ENCODE measurements at regions not wholly inside any gene's neighbourhood (a gene's known extent, or its start where the extent isn't known, plus 50 kb on each side); places are given as distances from the start of the nearest gene placed in this dataset.

DNA sequence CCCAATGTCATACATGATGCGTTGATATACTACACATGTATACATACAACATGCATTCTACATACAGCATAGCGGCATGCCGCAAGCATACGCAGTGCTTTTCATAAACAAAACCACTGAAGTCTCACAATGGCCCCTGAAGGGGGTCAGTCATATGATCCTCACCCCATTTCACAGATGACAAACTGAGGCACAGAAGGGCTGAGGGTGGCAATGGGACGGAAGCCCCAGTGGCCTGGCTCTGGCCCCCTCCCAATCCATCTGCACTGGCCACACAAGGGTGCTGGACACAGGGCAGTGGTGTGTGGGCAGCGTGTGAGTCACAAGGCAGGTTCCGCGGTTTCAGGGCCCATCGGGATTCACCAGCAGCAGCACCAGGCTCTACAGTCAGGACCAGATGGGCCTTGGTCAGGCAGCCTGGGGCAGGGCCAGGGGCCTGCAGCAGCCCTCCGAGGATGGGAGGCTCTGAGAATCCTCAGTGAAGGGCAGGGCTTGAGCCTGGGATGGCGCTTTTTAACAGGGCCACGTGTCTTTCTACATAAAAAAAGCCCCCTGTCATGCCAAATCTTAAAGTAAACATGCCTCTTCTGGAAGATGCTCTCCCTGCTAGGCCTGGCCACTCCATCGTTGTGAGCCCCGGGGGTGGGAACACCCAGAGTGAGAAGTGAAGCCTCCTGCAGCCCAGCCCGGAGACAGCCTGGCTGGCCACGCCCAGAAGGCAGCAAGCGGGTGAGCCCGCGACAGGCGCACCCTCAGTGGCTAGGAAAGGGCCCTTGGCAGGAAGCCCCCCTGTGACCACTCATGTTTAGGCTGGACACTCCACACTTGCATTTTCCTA, 206.5 kb downstream of the CTTN start:
- DNase-seq (ENCODE audit: extremely low read depth in 1 of 2, low read depth in 1 of 2) = no peak

DNA sequence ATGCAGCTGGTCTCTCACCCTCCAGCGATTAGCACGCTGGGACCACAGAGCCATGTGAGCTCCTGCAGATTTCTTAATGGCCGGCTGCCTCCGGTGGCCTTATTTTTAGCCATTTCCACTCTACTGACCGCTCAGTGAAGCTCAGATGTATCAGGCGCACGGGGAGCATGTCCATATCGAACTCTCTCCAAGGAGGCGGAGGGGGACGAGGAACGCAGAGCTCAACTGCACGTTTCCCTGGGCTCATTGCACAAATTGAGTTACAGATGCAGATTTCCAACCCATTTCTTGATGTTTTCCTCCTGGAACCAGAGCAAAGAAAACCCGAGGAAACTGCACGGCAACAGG, 207.1 kb downstream of the CTTN start:
- DNase-seq (ENCODE audit: extremely low read depth in 1 of 2, low read depth in 1 of 2) = no peak

DNA sequence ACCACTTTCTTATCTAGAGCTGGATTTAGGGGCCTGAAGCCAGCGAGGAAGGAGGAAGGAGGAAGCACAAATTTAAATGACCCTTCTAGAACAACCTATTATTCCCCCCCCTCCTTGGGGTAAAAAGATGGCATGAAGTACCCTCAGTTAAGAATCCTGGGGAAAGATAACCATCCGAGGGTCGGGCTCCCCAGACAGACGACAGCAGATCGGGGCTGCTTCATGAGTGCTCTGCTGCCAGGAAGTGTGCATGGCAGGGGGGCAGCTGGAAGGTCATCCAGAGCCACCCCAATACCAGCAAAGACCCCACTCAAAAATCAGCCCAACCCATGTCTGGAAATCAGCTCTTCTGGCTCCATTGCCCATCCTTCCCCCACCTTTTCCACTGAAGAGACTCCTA, 207.5 kb downstream of the CTTN start:
- DNase-seq (ENCODE audit: extremely low read depth in 1 of 2, low read depth in 1 of 2) = no peak

DNA sequence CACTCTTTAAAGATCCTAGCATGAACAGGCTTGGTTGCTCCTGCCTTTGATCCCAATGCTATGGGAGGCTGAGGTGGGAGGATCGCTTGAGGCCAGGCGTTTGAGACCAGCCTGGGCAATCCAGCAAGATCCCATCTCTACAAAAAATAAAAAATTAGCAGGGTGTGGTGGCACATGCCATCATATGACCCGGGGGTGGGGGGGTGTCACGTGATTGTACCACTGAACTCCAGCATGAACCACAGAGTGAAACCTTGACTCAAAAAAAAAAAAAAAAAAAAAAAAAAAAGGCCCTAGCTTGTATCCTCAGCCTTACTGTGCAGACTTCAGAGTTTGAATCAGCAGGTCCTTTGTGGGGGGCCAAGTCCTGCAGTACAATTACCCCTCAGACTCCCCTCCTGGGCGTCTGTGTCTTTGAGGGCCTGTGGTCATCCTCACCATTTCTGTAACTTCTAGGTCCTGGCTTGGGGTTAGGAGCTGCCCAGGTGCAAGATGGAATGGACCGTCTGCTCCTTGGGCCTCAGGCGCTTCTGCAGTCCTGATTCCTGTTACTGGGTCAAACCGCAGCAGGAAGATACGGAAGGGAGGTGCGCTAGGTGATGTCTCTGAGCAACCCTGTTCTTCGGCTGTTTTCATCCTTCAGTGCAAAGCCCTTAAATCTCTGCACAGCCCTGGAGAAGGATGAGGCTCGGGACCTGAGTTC, 208.1 kb downstream of the CTTN start:
- no peak for DNase-seq (ENCODE audit: extremely low read depth in 1 of 2, low read depth in 1 of 2)

DNA sequence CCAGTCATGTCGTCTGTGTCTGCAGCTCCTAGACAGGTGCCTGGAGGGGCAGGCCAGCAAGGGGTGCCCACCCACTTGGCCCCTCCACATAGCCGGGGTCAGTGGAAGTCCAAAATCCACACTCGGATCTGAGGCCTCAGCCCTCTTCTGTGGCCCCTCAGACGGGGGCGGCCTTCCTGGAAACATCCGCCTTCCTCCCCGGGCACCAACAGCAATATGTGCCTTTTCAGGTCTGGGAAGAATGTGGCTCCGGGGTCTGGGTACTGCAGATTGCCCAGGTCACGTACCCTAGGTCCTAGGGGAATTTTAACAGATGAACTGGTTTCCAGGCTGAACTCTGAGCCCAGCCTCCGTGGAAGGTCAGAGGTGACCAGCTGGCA, 208.6 kb downstream of the CTTN start:
- no peak for DNase-seq (ENCODE audit: extremely low read depth in 1 of 2, low read depth in 1 of 2)

DNA sequence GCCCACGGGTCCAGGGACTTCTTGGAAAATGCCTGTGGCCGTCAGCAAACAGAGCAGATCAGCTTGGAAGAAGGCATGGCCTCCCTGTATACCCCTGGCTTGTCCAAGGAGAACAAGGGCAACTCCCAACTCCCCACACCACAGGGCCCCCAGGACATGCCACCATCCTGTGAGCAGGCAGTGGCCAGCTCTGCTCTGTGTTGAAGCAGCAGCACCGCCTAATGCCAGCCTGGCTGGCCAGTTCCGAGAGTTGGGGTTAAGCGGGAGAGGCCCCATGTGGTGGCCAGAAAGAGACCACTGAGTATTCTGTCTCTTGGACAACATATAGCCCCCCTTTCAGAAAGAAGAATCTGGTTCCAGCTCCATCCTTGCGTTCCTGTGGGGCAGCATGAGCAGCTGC, 209.2 kb downstream of the CTTN start:
- no peak for DNase-seq (ENCODE audit: extremely low read depth in 1 of 2, low read depth in 1 of 2)

DNA sequence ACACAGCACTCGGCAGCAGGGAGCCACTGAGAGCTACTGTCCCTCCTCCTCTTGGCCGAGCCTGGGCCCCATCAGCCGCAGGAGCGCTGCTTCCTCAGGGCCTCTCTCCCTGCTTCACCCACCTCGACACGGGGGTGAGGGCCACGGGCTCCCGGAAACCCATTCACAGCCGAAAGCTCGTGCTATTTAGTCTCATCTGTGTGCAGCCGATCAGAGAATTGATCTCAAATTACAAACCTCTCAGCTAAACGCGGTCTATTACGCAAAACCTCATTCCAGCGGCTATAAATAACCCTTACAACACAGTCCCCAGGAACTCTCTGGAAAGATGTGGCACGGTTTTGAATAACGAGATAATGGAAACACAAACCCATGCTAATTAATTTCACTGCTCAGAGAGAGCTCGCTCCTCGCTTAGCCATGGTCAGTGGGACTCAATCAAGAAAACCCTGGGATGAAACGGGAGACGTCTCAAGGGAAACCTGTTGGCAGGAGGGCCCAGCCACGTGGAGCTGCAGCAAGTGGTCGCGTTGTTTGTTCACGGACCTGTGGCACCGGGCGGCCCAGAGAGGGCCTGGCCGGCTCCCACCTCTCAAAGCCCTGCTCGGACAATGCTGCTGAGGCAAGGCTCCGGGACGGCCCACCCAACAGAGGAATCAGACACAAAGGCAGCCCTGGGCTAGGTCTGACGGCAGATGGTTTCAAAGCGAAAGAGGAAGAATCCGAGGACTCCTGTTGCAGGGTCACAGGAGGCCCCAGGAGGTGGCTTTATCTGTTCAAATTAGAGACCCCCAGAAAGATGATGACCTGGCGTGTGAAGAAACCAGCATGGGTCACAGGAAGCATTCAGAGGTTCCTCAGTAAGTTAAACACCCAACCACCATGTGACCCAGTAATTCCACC, 210.5 kb downstream of the CTTN start:
- no peak for DNase-seq (ENCODE audit: extremely low read depth in 1 of 2, low read depth in 1 of 2)

DNA sequence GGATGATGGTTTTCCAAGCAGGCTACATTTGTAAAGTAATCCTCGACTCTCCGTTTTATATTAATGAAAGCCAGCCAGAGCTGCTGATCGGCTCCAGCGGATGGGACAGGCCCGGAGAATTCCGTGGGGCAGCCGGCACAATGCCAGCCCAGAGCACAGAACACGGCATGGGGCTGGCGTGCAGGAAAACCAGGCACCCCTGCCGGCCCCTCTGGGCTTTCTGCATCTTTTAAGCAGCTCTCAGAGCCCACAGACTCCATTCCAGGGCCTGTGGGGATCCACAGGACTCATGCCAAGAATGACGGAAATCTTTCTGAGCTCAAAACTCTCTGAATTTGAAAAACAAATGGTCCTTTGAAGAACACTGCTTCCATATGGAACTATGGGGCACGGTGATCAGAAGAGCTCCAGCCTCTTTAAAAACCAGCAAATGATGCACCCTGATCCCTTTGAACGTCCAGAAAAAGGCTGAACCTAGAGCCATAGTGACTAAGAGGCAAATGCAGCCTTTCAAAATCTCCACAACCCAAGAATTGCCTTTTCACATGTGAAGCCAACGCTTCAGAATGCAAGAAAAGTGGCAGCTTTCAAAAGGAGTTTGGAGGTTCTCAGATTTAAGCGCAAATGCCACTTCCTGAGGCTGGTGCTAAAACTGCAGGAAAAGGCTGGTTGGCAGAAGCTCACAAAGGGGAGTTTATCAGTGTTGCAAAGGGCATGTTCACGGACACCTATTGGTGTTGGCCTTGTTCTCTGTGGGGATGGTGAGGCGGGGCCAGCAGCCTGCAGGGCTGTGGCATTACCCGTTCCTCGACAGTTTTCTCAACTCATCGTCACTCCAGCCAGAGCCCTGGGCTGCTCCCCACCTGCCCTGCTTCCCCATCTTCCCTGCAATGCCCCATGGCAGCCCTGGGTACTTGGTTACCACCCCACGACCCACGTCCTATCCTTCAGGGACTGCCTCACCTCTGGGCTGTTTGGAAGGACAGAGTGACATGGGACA, 212.5 kb downstream of the CTTN start:
- DNase-seq (ENCODE audit: extremely low read depth in 1 of 2, low read depth in 1 of 2) = no peak

DNA sequence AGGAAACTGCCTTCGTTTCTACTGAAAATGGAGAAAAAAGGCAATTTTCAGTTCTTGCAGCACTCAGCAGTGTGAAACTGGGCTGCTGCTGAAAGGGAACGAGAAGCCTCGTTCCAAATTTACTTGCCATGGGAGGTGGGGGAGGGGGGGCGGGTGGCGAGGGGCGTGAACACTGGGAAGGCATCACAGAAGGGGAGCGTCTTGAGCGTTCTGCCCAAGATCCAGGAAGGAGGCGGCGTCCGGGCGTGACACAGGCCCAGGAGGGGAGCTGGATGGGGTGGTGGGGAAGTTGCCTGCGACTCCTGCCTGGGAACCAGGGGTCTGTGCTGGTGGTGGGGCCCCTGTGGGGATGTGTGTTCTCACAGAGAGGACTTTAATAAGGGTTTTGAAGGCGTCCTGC, 213.5 kb downstream of the CTTN start:
- DNase-seq (ENCODE audit: extremely low read depth in 1 of 2, low read depth in 1 of 2) = no peak

DNA sequence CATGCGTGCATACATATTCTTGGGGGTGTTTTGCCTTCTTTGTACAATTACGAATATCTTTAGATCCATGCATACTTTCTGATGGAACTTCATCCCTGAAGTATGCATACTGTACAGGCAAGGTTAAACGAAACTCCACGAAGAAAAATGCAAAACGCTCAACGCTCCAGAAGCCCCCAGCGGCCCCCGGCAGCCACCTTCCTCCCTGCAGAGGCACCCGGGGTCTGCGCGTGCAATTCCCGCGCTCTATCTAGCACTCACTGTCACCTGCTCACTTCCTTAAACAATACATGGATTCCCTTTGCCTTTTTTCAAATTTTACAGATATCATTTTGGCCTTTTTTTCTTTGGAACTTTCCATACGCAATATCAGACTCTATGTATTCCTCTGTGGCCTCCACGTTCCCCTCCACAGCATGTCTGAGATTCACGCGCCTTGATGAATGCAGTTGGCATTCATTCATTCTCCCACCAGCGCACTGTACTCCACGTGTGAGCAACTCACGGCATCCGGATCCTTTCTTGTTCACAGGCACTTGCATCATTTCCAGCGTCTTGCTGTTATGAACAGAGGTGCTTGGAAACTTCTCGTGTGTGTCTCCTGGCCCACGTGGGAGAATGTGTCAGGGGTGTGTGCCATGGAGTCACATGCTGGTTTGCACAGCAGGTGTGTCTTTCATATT, 214.3 kb downstream of the CTTN start:
- no peak for DNase-seq (ENCODE audit: extremely low read depth in 1 of 2, low read depth in 1 of 2)

DNA sequence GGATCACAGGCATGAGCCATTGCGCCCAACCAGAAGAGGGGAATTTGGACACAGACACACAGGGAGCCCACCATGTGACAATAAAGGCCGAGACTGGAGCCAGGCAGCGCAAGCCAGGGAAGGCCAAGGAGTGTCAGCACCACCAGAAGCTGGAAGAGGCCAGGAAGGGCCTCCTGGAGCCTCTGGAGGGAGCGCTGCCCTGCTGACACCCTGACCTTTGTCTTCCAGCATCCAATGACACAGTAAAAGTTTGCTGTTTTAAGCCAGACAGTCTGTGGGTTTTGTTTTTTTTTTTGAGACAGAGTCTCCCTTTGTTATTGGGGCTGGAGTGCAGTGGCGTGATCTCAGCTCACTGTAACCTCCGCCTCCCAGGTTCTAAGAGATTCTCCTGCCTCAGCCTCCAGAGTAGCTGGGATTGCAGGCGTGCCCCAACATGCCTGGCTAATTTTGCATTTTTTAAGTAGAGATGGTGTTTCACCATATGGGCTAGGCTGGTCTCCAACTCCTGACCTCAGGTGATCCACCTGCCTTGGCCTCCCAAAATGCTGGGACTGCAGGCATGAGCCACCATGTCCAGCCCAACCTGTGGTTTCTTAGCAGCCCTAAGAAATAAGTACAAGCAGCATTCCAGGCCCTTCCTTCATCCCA, 215.8 kb downstream of the CTTN start:
- DNase-seq (ENCODE audit: extremely low read depth in 1 of 2, low read depth in 1 of 2) = no peak

DNA sequence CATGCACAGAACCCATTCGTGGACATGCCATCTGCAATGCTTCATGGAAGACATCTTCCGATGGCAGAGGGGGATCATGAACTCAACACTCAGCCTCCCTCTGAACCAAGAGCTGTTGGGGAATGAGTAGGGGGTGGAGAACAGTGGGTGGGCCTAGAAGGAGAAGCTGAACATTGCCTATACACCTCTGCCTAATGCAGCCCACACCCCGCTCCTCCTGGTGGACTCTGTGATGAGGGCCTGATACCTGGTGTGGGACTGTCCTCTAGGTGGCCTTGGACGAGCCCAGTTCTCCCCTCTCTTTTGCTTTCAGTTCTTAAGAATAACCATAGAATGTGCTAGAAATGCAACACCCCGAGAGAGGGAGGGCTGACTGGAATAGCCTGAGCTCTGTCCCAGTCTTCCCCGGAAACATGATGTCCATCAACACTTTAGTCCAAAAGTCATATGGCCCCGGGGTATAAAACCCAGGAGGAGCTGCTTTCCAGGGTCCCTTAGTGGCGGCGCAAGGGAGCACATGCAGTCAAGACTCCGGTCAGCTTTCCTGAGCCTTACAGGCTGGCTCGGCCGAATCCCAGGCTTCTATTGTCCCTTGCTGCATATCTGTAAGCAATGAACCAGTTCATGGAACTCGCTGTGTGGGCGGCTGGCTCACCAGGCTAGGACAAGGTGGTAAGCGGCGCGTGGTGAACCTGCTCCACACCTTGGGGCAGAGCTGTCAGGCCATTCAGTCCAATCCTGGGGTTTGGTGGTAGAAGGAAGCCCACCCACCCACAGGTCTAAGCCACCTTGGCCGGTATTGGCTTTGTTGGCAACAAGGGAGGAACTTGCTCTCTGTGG, 216.9 kb downstream of the CTTN start:
- no peak for DNase-seq (ENCODE audit: extremely low read depth in 1 of 2, low read depth in 1 of 2)

DNA sequence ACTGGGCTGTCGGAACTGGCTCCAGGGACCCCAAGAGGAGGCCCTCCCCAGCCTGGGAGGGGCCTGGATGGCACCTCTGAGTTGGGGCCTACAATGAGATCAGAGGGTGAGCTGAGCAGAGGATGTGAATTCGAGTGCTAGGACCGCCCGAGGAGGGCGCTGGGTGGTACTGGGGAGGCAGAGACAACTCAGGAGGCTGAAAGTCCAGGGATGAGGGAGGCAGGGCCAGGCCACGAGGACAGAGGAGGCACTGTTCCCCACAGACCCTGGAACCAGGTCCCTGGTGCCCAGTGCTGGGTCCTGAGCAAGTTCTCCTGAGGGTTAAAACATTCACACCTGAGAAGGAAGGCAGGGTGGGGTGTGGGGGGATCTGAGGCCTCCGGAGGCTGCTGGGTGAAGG, 218.0 kb downstream of the CTTN start:
- DNase-seq (ENCODE audit: extremely low read depth in 1 of 2, low read depth in 1 of 2) = no peak

DNA sequence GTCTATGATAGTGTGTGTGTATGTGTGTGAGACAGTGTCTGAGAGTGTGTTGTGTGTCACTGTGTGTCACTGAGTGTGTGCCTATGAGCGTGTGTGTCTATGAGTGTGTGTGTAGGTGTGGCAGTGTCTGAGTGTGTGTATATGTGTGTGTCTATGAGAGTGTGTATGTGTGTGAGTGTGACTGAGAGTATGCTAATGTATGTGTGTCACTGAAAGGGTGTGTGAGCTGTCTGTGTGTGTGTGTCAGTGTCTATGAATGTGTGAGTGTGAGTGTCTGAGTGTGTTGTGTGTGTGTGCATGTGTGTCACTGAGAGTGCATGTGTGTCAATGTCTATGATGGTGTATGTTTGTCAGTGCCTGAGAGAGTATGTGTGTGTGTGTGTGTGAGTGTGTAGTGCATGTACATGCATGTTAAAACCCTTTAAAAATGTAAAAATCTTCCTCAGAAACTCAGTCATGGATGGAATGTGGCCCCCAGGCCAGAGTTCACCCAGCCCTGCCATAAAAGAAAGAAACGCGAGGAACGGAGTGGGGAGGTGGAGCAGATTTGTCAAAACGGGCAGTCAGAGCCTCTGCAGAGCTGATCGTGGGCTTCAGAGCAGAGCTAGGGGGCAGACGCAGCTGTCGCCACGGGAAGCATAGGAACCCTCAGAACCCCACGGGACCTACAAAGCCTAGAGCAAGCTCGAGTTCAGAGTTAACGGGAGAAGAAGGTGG, 218.8 kb downstream of the CTTN start:
- no peak for DNase-seq (ENCODE audit: extremely low read depth in 1 of 2, low read depth in 1 of 2)

DNA sequence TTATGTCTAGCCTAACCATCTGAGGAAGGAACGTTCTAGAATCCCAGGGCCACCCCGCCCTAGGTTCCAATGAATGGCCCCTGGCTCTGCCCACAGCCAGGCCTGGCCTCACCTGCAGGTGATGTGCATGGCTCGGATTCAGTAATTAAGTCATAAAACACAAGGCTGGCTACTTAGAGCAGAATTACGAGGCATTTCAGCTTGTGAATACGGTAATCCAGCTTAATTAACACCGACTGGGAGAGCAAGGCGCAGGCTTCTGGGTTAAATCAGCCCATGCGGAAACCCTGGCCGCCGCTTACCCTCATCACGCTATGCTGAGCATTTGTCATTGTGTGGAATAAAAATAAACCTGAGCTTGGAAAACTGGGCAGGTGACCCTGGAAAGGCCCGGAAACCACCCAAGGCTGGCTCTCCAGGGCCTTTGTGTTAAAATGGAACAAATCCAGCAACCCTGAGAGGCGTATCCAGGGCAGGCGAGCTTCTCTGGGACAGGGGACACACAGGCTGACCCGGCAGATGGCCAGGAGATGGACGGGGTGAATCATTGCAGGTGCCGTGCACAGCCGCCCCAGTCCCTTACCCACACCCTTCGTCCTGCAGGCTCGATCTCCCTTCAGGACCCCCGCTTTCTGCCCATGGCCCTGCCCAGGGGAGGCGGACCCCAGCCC, 220.2 kb downstream of the CTTN start:
- no peak for DNase-seq (ENCODE audit: extremely low read depth in 1 of 2, low read depth in 1 of 2)

DNA sequence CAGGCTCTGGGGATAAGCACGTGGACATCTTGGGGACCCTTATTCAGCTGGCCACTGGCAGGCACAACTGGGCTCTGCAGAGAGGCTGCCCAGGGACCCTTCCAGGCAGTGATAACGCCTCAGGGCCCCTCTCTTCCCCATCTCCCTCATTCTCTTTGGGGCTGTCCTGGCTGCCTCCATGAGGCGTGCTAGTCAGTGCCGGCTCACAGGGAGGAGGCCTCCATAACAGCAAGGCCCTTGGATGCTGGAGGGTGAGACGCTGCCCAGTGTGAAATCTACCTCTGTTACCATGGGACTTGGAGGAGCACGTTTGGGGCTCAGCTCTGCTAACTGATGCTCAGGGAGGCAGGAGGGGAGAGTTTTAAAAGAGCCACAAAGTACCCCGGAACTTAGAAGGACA, 221.3 kb downstream of the CTTN start:
- no peak for DNase-seq (ENCODE audit: extremely low read depth in 1 of 2, low read depth in 1 of 2)

DNA sequence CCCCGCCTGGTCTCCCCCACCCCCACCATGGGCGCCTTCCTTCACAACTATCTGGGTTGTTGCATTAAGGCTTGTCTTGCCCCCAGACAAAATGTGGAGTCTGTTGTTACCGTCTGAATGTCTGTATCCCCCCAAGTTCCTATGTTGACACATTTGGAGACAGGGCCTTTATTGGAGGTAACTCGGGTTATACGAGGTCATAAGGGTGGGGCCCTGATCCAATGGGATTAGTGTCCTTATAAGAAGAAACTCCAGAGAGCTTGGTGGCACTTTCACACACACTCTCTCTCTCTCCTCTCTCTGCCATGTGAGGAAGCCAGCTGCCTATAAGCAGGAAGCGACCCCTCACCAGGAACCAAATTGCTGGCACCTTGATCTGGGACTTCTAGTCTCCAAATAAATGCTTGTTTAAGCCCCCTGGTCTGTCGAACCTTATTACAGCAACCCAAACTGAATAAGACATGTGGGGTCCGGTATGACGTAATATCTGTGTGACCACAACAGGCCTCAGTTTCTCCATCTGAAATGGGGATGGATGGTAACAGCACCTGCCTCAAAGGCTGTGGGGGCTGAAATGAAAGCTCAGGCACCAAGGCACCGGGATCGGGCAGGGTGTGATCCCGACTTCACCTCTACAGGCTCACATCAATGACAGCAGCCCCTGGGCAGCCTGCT, 222.3 kb downstream of the CTTN start:
- DNase-seq (ENCODE audit: extremely low read depth in 1 of 2, low read depth in 1 of 2) = no peak
